Esophagus muscularis mucosa (tissue), 3 donors: ENCODE measurements at regions not wholly inside any gene's neighbourhood (a gene's known extent, or its start where the extent isn't known, plus 50 kb on each side); places are given as distances from the start of the nearest gene placed in this dataset.

Experiments
- CTCF ChIP-seq, 3 experiments: fragments of 200-600 bp in 2 of 3; fragments of 450-650 bp in 1 of 3; sonication (generic) in 2 of 3; IDR thresholded peaks; one replicate each; pipeline ENCODE4 v1.5.1; 2017 to 2019; ENCODE audit warnings: antibody characterized with exemption in 3 of 3, mild to moderate bottlenecking in 2 of 3, moderate library complexity in 1 of 3
- POLR2A ChIP-seq: fragments of 450-650 bp; IDR thresholded peaks from one replicate; pipeline ENCODE4 v1.6.1; 2017; ENCODE audit warnings: antibody characterized with exemption, moderate library complexity, mild to moderate bottlenecking, low read depth
- POLR2AphosphoS5 ChIP-seq, 2 donors: sonication (generic); formaldehyde crosslinking; IDR thresholded peaks; one replicate each; pipeline ENCODE4 v1.6.1; 2017; ENCODE audit warnings: antibody characterized with exemption in 2 of 2

GRCh38 chr17:27396941-27397340 is 59.3 kb upstream of the KSR1 start:
- TF ChIP-seq CTCF (IDR thresholded peaks at IDR 0.05) (no peak), POLR2A (no peak), POLR2AphosphoS5 (IDR thresholded peaks at IDR 0.05) (no peak)
